ENCODE measurements at regions not wholly inside any gene's neighbourhood (a gene's known extent, or its start where the extent isn't known, plus 50 kb on each side); places are given as distances from the start of the nearest gene placed in this dataset.
"Not testable (repeated sequence)": the region's sequence is repeated elsewhere in the genome, so short reads cannot be mapped to it uniquely, and the experiment has no call there.

- H3K4me3 ChIP-seq (ENCODE audit: control insufficient read depth, low read depth, low read length) = no peak overlapping the region
- DNase-seq (ENCODE audit: low read depth) = no peak
- no peak for TF ChIP-seq CTCF (conservative IDR thresholded peaks at IDR 0.05; ENCODE audit: control insufficient read depth, insufficient read depth, low read depth, low read length)
These were observed 171.7 kb downstream of the LAT start for GRCh38 chr16:29156511-29156910.

GRCh38 chr16:29155866-29156200 lies 171.0 kb downstream of the LAT start:
- not testable (repeated sequence) for H3K4me3 ChIP-seq (ENCODE audit: control insufficient read depth, low read depth, low read length); DNase-seq (ENCODE audit: low read depth)

GRCh38 chr16:29155131-29155865 lies 170.4 kb downstream of the LAT start:
- not testable (repeated sequence) for H3K4me3 ChIP-seq (ENCODE audit: control insufficient read depth, low read depth, low read length); DNase-seq (ENCODE audit: low read depth)

- H3K4me3 ChIP-seq (ENCODE audit: control insufficient read depth, low read depth, low read length) = no peak overlapping the region
- DNase-seq (ENCODE audit: low read depth) = peak; percentile 35
- TF ChIP-seq CTCF (conservative IDR thresholded peaks at IDR 0.05; ENCODE audit: control insufficient read depth, insufficient read depth, low read depth, low read length) = no peak
These were observed 169.8 kb downstream of the LAT start for GRCh38 chr16:29154676-29155121.

- no peak for TF ChIP-seq CTCF (conservative IDR thresholded peaks at IDR 0.05; ENCODE audit: control insufficient read depth, insufficient read depth, low read depth, low read length)
- H3K4me3 ChIP-seq (ENCODE audit: control insufficient read depth, low read depth, low read length) = no peak overlapping the region
- no peak for DNase-seq (ENCODE audit: low read depth)
These were observed 169.2 kb downstream of the LAT start for GRCh38 chr16:29154088-29154487.

- DNase-seq (ENCODE audit: low read depth); H3K4me3 ChIP-seq (ENCODE audit: control insufficient read depth, low read depth, low read length): not testable (repeated sequence)
These were observed 168.5 kb downstream of the LAT start for GRCh38 chr16:29153307-29153706.

- DNase-seq (ENCODE audit: low read depth); H3K4me3 ChIP-seq (ENCODE audit: control insufficient read depth, low read depth, low read length): not testable (repeated sequence)
These were observed 167.7 kb downstream of the LAT start for GRCh38 chr16:29152544-29153031.

- DNase-seq (ENCODE audit: low read depth) = no peak
- TF ChIP-seq CTCF (conservative IDR thresholded peaks at IDR 0.05; ENCODE audit: control insufficient read depth, insufficient read depth, low read depth, low read length) = no peak
- no peak overlapping the region for H3K4me3 ChIP-seq (ENCODE audit: control insufficient read depth, low read depth, low read length)
These were observed 166.5 kb downstream of the LAT start for GRCh38 chr16:29151317-29151716.

- DNase-seq (ENCODE audit: low read depth); H3K4me3 ChIP-seq (ENCODE audit: control insufficient read depth, low read depth, low read length): not testable (repeated sequence)
These were observed 165.1 kb downstream of the LAT start for GRCh38 chr16:29149912-29150311.

All from fibroblast of mammary gland (primary cell).